DOHH2 (cell line): ENCODE measurements at regions not wholly inside any gene's neighbourhood (a gene's known extent, or its start where the extent isn't known, plus 50 kb on each side); places are given as distances from the start of the nearest gene placed in this dataset.

Source experiments
- H3F3A ChIP-seq: fragments of 200-600 bp; sonication (generic), shearing (Covaris generic); 2 replicates; pipeline ENCODE4 v1.6.0; 2016; ENCODE audit warnings: antibody characterized with exemption, mild to moderate bottlenecking; ENCODE audit not compliant: control insufficient read depth, insufficient read depth
- H3K27ac ChIP-seq: fragments of 200-600 bp; sonication (generic); 2 replicates; pipeline ENCODE4 v1.5.1; 2014; ENCODE audit warnings: low read depth, mild to moderate bottlenecking, low read length, moderate library complexity
- H3K27me3 ChIP-seq: fragments of 200-600 bp; sonication (generic); 2 replicates; pipeline ENCODE4 v1.6.1; 2014; ENCODE audit warnings: mild to moderate bottlenecking, low read length, mixed read lengths; ENCODE audit not compliant: control insufficient read depth
- H3K36me3 ChIP-seq: fragments of 200-600 bp; sonication (generic); 2 replicates; pipeline ENCODE4 v1.6.1; 2014; ENCODE audit warnings: mild to moderate bottlenecking, low read length, moderate library complexity, mixed read lengths; ENCODE audit not compliant: control insufficient read depth
- H3K4me1 ChIP-seq: fragments of 200-600 bp; sonication (generic); 2 replicates; pipeline ENCODE4 v1.6.1; 2014; ENCODE audit warnings: mild to moderate bottlenecking, low read length, mixed read lengths; ENCODE audit not compliant: control insufficient read depth
- H3K4me2 ChIP-seq: fragments of 200-600 bp; sonication (generic); 2 replicates; pipeline ENCODE4 v1.6.0; 2014; ENCODE audit warnings: mild to moderate bottlenecking, low read length, moderate library complexity
- H3K4me3 ChIP-seq: fragments of 200-600 bp; sonication (generic); 2 replicates; pipeline ENCODE4 v1.5.1; 2014; ENCODE audit warnings: mild to moderate bottlenecking, low read length, mixed read lengths
- H3K79me2 ChIP-seq: fragments of 200-600 bp; sonication (generic); 2 replicates; pipeline ENCODE4 v1.6.1; 2014; ENCODE audit warnings: mild to moderate bottlenecking, low read length, mixed read lengths; ENCODE audit not compliant: control insufficient read depth
- H3K9me2 ChIP-seq: fragments of 200-600 bp; sonication (generic); replicated peaks from 2 replicates; pipeline ENCODE4 v1.6.1; 2014; ENCODE audit warnings: mild to moderate bottlenecking, low read length, mixed read lengths; ENCODE audit not compliant: control insufficient read depth
- H3K9me3 ChIP-seq: fragments of 200-600 bp; sonication (generic); 2 replicates; pipeline ENCODE4 v1.6.1; 2014; ENCODE audit warnings: antibody characterized with exemption, low read length, mixed read lengths; ENCODE audit not compliant: control insufficient read depth, insufficient read depth
- H4K20me1 ChIP-seq: fragments of 200-600 bp; sonication (generic); 2 replicates; pipeline ENCODE4 v1.6.0; 2014; ENCODE audit warnings: low read depth, mild to moderate bottlenecking, antibody characterized with exemption, low read length, moderate library complexity; ENCODE audit not compliant: control insufficient read depth, insufficient read depth
- CTCF ChIP-seq: fragments of 200-600 bp; sonication (generic); IDR thresholded peaks from one replicate; pipeline ENCODE4 v1.5.1; 2014; ENCODE audit warnings: antibody characterized with exemption, mild to moderate bottlenecking, low read depth, low read length; ENCODE audit not compliant: poor library complexity, severe bottlenecking
- EZH2phosphoT487 ChIP-seq: fragments of 200-600 bp; sonication (generic); IDR thresholded peaks from 2 replicates; pipeline ENCODE4 v1.6.1; 2017; ENCODE audit warnings: borderline replicate concordance, mild to moderate bottlenecking, antibody characterized with exemption, low read length, moderate library complexity, mixed read lengths

GRCh38 chr2:126307740-126308139 lies 348.2 kb upstream of the GYPC start:
- TF ChIP-seq CTCF (no peak), EZH2phosphoT487 (no peak)
- no peaks in the 10 kb centered on the region for H3K9me3 ChIP-seq
- no peaks in the 10 kb centered on the region for H3K9me2 ChIP-seq
- no peaks in the 10 kb centered on the region for H3K4me1 ChIP-seq
- H3K36me3 ChIP-seq: no peaks in the 10 kb centered on the region
- H3K4me3 ChIP-seq: no peak overlapping the region
- no peak overlapping the region for H3K27ac ChIP-seq
- H3K27me3 ChIP-seq: no peaks in the 10 kb centered on the region
- H3K4me2 ChIP-seq: no peak overlapping the region
- H3K79me2 ChIP-seq: no peaks in the 10 kb centered on the region
- no peaks in the 10 kb centered on the region for H4K20me1 ChIP-seq
- H3F3A ChIP-seq: no peaks in the 10 kb centered on the region

- no peak for TF ChIP-seq EZH2phosphoT487
- TF ChIP-seq CTCF: no peak
- Histone ChIP-seq H3K4me2 (no peak overlapping the region), H3K9me2 (no peaks in the 10 kb centered on the region)
Measured at GRCh38 chr2:126309185-126309584, 346.8 kb upstream of the GYPC start.

GRCh38 chr2:126312579-126312978 lies 343.4 kb upstream of the GYPC start:
- Histone ChIP-seq H3K9me2 (no peaks in the 10 kb centered on the region), H3K79me2 (no peaks in the 10 kb centered on the region), H3K36me3 (no peaks in the 10 kb centered on the region), H3K27me3 (no peaks in the 10 kb centered on the region), H3K9me3 (no peaks in the 10 kb centered on the region), H3K4me3 (no peak overlapping the region), H4K20me1 (no peaks in the 10 kb centered on the region), H3K4me1 (no peaks in the 10 kb centered on the region), H3K4me2 (no peak overlapping the region), H3F3A (no peaks in the 10 kb centered on the region), H3K27ac (no peak overlapping the region)
- TF ChIP-seq CTCF (no peak), EZH2phosphoT487 (no peak)

More at GRCh38 chr2:126309185-126309584, 346.8 kb upstream of the GYPC start:
- no peaks in the 10 kb centered on the region for H4K20me1 ChIP-seq
- H3K27me3 ChIP-seq: no peaks in the 10 kb centered on the region
- no peak overlapping the region for H3K27ac ChIP-seq
- H3K36me3 ChIP-seq: no peaks in the 10 kb centered on the region
- H3K4me3 ChIP-seq: no peak overlapping the region
- no peaks in the 10 kb centered on the region for H3K4me1 ChIP-seq
- H3F3A ChIP-seq: no peaks in the 10 kb centered on the region
- no peaks in the 10 kb centered on the region for H3K79me2 ChIP-seq
- H3K9me3 ChIP-seq: no peaks in the 10 kb centered on the region

GRCh38 chr2:126315828-126316227 lies 340.1 kb upstream of the GYPC start:
- Histone ChIP-seq H3K4me2 (no peak overlapping the region), H3K27me3 (no peaks in the 10 kb centered on the region)

More at GRCh38 chr2:126315828-126316227, 340.1 kb upstream of the GYPC start:
- Histone ChIP-seq H3F3A (no peaks in the 10 kb centered on the region), H3K27ac (no peak overlapping the region), H3K9me2 (no peaks in the 10 kb centered on the region), H4K20me1 (no peaks in the 10 kb centered on the region), H3K36me3 (no peaks in the 10 kb centered on the region), H3K9me3 (no peaks in the 10 kb centered on the region), H3K4me1 (no peaks in the 10 kb centered on the region), H3K79me2 (no peaks in the 10 kb centered on the region), H3K4me3 (no peak overlapping the region)
- no peak for TF ChIP-seq CTCF
- no peak for TF ChIP-seq EZH2phosphoT487
